ENCODE measurements at regions not wholly inside any gene's neighbourhood (a gene's known extent, or its start where the extent isn't known, plus 50 kb on each side); places are given as distances from the start of the nearest gene placed in this dataset.

- TF ChIP-seq POLR2AphosphoS5 (IDR thresholded peaks at IDR 0.05; ENCODE audit: low read depth, low read length): no peak
- TF ChIP-seq SIN3A (IDR thresholded peaks at IDR 0.05; ENCODE audit: borderline replicate concordance, insufficient read depth, low read depth, low read length): no peak
Observed at GRCh38 chr2:153347818-153348495, 130.6 kb downstream of the RPRM start.

Measured in Panc1 (cell line).